Smooth muscle cell (in vitro differentiated cells): ENCODE measurements at regions not wholly inside any gene's neighbourhood (a gene's known extent, or its start where the extent isn't known, plus 50 kb on each side); places are given as distances from the start of the nearest gene placed in this dataset.

ENCODE experiments used
- DNase-seq: peaks from one replicate; lab custom pipeline; 2025; ENCODE audit not compliant: unreplicated experiment; lab: John Stamatoyannopoulos, UW
- H2AFZ ChIP-seq: fragments of 200-600 bp; sonication (generic); 2 replicates; pipeline ENCODE4 v1.6.0; 2016; ENCODE audit warnings: antibody characterized with exemption, low read depth, mild to moderate bottlenecking
- H3F3A ChIP-seq: fragments of 200-600 bp; sonication (generic); 2 replicates; pipeline ENCODE4 v1.6.0; 2017; ENCODE audit warnings: antibody characterized with exemption, low read depth
- H3K27ac ChIP-seq: fragments of 200-600 bp; sonication (generic); 2 replicates; pipeline ENCODE4 v1.5.1; 2016; ENCODE audit warnings: low read depth, mild to moderate bottlenecking
- H3K27me3 ChIP-seq: fragments of 200-600 bp; sonication (generic); 2 replicates; pipeline ENCODE4 v1.6.1; 2016; ENCODE audit warnings: low read depth, mild to moderate bottlenecking
- H3K36me3 ChIP-seq: fragments of 200-600 bp; sonication (generic); 2 replicates; pipeline ENCODE4 v1.5.1; 2016; ENCODE audit warnings: low read depth
- H3K4me1 ChIP-seq: fragments of 200-600 bp; sonication (generic); 2 replicates; pipeline ENCODE4 v1.5.1; 2016; ENCODE audit warnings: low read depth
- H3K4me2 ChIP-seq: fragments of 200-600 bp; sonication (generic); 2 replicates; pipeline ENCODE4 v1.6.0; 2016; ENCODE audit warnings: mild to moderate bottlenecking
- H3K4me3 ChIP-seq: fragments of 200-600 bp; sonication (generic); 2 replicates; pipeline ENCODE4 v1.5.1; 2016; ENCODE audit warnings: mild to moderate bottlenecking
- H3K79me2 ChIP-seq: fragments of 200-600 bp; sonication (generic); 2 replicates; pipeline ENCODE4 v1.6.0; 2016; ENCODE audit warnings: low read depth, mild to moderate bottlenecking
- H3K9ac ChIP-seq: fragments of 200-600 bp; sonication (generic); 2 replicates; pipeline ENCODE4 v1.6.0; 2016; ENCODE audit warnings: low read depth
- H3K9me3 ChIP-seq: fragments of 200-600 bp; sonication (generic); replicated peaks from 2 replicates; pipeline ENCODE4 v1.5.1; 2016; ENCODE audit warnings: low read depth
- H4K20me1 ChIP-seq: fragments of 200-600 bp; sonication (generic); 2 replicates; pipeline ENCODE4 v1.6.0; 2016; ENCODE audit warnings: low read depth
- WGBS: methylation state at CpG from one replicate; pipeline ENCODE4 v1.1.7; 2016; ENCODE audit warnings: low lambda C conversion rate; 5-methylcytosine and 5-hydroxymethylcytosine counted together
- TF ChIP-seq, protein P1 (sequence below): fragments of 200-600 bp; sonication (generic); IDR thresholded peaks from 2 replicates; pipeline ENCODE4 v1.5.1; 2017; ENCODE audit warnings: borderline replicate concordance, mild to moderate bottlenecking, antibody characterized with exemption; ENCODE audit not compliant: insufficient read depth, poor library complexity, severe bottlenecking

DNA sequence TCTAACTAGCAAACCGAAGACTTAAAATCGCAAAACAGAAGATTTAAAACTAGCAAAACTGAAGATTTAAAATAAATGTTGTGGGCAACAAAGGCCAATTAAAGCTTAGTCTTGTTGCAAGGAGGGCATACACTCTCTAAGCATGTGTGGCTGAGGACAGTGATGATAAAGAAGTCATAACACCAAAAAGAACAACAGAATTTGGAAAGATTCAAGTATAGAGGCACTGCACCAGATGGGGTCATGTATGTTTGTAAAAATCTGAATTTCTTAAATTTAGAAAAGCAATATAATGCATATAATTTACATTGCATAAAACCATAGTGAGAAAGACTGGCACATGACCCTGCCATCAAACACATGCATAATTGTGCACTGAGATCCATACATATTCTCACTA, 743.8 kb downstream of the TAF11L14 start:
- Histone ChIP-seq H3K79me2 (no peaks in the 10 kb centered on the region), H3K4me3 (no peak overlapping the region)
- 85% methylated on average over 2 of the region's 2 CpGs for WGBS

GRCh38 chr5:18379189-18379588, 744.9 kb downstream of the TAF11L14 start:
- TF ChIP-seq, protein P1, sequence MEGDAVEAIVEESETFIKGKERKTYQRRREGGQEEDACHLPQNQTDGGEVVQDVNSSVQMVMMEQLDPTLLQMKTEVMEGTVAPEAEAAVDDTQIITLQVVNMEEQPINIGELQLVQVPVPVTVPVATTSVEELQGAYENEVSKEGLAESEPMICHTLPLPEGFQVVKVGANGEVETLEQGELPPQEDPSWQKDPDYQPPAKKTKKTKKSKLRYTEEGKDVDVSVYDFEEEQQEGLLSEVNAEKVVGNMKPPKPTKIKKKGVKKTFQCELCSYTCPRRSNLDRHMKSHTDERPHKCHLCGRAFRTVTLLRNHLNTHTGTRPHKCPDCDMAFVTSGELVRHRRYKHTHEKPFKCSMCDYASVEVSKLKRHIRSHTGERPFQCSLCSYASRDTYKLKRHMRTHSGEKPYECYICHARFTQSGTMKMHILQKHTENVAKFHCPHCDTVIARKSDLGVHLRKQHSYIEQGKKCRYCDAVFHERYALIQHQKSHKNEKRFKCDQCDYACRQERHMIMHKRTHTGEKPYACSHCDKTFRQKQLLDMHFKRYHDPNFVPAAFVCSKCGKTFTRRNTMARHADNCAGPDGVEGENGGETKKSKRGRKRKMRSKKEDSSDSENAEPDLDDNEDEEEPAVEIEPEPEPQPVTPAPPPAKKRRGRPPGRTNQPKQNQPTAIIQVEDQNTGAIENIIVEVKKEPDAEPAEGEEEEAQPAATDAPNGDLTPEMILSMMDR = no peak
- Histone ChIP-seq H3K27me3 (no peaks in the 10 kb centered on the region), H3K36me3 (no peaks in the 10 kb centered on the region), H3K4me2 (no peak overlapping the region), H3K4me1 (no peaks in the 10 kb centered on the region), H3K79me2 (no peaks in the 10 kb centered on the region), H4K20me1 (no peaks in the 10 kb centered on the region), H3F3A (no peaks in the 10 kb centered on the region), H2AFZ (no peak overlapping the region), H3K27ac (no peak overlapping the region), H3K4me3 (no peak overlapping the region), H3K9me3 (no peaks in the 10 kb centered on the region), H3K9ac (no peak overlapping the region)
- WGBS = 40% methylated on average over 1 of the region's 1 CpG
- DNase-seq = no peak

More for the DNA sequence above, 743.8 kb downstream of the TAF11L14 start:
- H3K9me3 ChIP-seq = no peaks in the 10 kb centered on the region
- TF ChIP-seq, protein P1 = no peak
- no peak overlapping the region for H3K9ac ChIP-seq
- no peak overlapping the region for H3K27ac ChIP-seq
- no peak for DNase-seq
- H3F3A ChIP-seq = no peaks in the 10 kb centered on the region
- no peaks in the 10 kb centered on the region for H3K27me3 ChIP-seq
- H3K4me2 ChIP-seq = no peak overlapping the region
- no peaks in the 10 kb centered on the region for H3K36me3 ChIP-seq
- no peaks in the 10 kb centered on the region for H4K20me1 ChIP-seq
- H3K4me1 ChIP-seq = no peaks in the 10 kb centered on the region
- H2AFZ ChIP-seq = no peak overlapping the region

DNA sequence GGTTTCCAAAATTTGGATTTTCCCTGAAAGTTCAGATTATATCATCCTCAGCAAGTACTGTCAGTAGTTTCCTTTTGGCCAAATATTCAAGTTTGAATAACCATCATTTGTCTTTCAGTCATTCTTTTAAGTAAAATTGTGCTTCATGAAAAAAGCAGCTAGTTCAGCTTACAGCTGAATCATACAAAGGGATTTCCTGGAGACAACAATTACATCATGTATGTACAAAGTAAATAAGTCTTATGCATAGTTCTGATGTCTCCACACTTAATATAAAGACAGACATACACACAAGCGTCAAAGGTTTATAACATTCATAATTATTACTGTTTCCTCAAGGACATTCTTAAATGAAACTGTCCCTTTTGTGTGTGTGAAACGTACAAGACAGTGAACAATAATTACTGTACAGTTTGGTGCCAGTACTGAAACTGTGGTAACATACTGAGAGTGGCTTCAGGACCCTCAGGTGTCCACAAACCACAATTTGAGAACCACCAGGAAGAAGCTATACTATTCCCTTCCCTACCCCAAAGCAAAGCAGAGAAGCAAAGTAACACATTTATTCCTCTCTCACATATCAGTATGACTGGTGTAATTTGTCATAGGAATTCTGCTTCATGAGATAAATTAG, 746.6 kb downstream of the TAF11L14 start:
- no peak overlapping the region for H3K9ac ChIP-seq
- no peaks in the 10 kb centered on the region for H3K4me1 ChIP-seq
- 81% methylated on average over 2 of the region's 2 CpGs for WGBS
- no peaks in the 10 kb centered on the region for H3K9me3 ChIP-seq
- H2AFZ ChIP-seq = peak overlapping the region; percentile 16
- H3K4me2 ChIP-seq = no peak overlapping the region
- no peak overlapping the region for H3K4me3 ChIP-seq
- DNase-seq = no peak
- no peak overlapping the region for H3K27ac ChIP-seq
- H3K27me3 ChIP-seq = no peaks in the 10 kb centered on the region
- no peaks in the 10 kb centered on the region for H3K79me2 ChIP-seq
- H3K36me3 ChIP-seq = no peaks in the 10 kb centered on the region
- no peaks in the 10 kb centered on the region for H3F3A ChIP-seq
- TF ChIP-seq, protein P1 = no peak
- no peaks in the 10 kb centered on the region for H4K20me1 ChIP-seq
